GM19438 (cell line): ENCODE measurements at regions not wholly inside any gene's neighbourhood (a gene's known extent, or its start where the extent isn't known, plus 50 kb on each side); places are given as distances from the start of the nearest gene placed in this dataset.
"Not testable (repeated sequence)": the region's sequence is repeated elsewhere in the genome, so short reads cannot be mapped to it uniquely, and the experiment has no call there.

Experiments
- ATAC-seq: cut with Tn5 transposase; IDR thresholded peaks from one replicate; pipeline ENCODE4 v1.9.1; 2021; ENCODE audit warnings: low read depth; ENCODE audit not compliant: unreplicated experiment

DNA sequence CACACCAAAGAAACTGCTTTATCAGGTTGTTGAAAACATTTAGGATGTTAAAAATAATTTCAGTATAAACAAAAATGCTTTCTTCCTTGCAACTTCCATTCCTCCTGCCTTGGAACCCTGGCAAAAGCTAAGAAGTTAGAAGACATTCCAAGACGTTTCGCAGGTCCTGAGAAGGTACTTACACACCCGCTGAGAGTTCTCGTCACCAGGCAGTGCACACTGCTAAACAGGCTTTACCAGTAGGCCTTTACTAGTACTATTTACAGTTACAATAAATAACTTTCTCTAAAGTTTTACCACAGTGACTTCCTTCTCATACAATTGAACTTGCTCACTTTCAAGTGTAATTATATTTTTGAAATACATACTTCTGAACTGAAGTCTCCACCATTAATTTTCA lies 81.4 kb upstream of the RPS6KA2 start:
- ATAC-seq, result no peak

DNA sequence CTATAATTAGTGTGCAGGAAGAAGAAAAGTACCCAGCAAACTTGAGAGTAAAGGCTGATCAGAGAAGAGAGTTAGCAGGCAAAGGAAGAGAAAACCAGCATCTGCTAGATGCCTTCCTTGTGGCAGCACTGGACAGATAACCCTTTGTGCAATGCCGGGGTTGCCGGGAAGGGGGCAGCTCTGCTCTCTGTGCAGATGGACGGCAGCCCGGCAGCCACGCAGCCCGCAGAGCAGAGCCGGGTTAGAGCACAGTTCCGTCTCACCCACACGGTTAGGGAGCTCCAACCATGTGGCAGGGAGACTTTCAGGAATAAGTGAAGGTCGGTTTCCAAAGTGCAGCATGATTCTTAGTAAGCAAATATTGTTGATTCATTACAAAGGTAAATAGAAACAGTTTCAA lies 80.0 kb upstream of the RPS6KA2 start:
- peak; percentile 87 for ATAC-seq

DNA sequence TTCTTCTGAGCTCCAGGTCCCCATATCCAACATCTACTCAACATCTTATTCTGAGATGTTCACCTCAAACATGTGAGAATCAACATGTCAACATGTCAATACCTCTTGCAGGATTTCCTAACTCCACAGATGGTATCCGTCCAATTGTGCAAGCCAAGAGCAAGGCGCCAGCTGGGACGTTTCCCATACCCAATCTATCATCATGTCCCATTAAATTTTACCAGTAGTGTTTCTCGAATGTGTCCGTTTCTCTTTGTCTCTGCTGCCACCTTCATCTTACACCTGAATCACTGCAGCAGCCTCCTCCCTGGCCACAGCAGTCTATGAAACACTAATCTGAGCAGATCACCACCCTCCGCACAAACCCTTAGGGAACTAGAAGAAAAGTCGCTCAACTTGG lies 78.0 kb upstream of the RPS6KA2 start:
- ATAC-seq, result no peak

DNA sequence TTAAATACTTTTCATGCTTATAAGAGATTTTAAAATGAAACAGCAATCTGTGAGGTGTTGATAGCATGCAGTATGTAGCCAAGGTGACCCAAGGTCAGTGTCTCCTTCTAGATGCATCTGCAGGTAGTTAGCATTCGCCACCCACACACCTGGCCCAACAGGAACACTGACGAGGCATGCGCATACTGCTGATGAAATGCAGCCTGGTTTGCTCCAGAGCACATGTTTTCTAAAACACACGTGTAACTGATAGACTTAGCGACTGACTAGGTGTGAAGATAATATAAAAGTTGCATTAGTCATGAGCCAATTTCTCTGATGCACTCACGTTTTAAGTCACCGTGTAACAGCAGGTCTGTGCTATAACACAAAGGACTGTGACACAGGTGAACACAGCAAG lies 77.1 kb upstream of the RPS6KA2 start:
- ATAC-seq, result no peak

DNA sequence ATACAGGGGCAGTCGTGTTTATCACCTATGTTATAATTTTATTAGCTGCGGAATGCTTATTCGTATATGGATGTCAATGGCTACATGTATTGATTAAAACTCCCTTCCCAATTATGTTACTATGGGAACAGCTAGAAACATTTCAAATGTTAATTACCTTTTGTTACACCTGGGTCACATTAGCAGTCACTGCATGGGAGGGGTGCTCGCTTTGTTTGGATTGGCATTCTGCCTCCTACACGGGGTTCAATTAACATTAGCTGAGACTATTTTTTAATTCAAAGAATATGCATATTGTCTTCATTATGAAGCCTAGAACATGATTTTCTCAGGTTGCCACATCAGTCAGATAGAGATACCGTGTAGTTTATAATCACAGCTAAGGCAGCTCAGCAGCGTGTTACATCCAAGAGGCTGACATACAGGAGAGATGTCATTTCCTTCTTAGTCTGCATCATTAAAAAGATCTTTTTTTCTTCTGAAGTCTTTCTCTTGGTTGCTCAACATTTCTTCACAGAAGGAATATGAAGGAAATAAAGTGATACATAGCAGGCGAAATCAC lies 76.2 kb upstream of the RPS6KA2 start:
- ATAC-seq, result no peak

DNA sequence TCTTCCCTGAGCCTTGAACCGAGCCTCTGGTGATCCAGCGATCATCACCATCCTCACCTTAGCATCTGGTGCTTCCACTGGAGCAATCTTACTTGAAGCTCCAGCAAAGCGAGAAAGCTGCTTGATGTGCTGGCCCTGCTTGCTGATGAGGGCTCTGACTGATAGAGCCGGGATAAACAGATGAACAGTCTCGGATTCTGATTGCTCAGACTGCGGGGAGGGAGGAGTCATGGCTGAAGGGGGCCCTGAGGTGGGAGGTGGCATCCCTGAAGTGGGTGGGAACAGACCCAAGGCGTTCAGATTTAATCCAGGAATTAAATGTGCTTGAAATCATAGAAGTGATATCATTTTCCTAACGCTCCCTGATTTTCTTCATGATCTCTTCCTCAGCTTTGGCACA lies 74.4 kb upstream of the RPS6KA2 start:
- not testable (repeated sequence) for ATAC-seq

DNA sequence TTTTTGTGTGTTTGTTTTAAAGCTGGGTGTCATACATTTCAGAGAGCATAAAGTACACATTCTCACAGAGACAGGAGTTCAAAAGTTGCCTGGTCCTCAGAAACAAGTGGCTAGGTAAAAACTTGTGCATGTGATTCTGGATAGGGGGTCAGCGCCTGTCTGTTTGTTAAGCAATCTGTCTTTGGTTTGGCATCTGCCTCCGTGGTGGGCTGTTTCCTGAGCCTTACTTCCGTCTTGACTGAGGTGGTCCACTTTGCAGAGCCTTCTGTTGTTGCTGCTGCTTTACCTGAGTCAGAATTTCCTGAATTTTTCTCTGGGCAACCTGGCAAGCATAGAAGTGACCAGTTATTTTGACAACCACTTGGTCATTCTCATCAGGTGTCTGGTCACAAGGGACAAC lies 73.8 kb upstream of the RPS6KA2 start:
- not testable (repeated sequence) for ATAC-seq

DNA sequence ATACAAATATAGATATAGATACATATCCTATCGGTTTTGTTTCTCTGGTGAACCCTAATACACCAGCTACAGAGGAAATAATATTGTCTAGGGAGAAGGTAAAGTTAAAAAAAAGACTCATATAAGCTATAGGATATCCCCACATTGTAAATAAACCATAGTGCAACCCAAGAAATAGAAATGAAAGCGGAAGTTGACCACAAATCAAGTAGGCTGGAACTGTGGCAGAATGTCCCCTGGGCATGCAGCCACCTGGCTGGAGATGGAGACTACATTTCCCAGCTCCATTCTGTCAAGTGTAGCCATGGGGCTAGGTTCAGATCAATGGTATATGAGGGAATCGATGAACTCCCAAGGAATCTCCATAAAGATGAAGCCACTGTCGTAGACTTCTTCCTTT lies 70.1 kb upstream of the RPS6KA2 start:
- peak; percentile 81 for ATAC-seq

DNA sequence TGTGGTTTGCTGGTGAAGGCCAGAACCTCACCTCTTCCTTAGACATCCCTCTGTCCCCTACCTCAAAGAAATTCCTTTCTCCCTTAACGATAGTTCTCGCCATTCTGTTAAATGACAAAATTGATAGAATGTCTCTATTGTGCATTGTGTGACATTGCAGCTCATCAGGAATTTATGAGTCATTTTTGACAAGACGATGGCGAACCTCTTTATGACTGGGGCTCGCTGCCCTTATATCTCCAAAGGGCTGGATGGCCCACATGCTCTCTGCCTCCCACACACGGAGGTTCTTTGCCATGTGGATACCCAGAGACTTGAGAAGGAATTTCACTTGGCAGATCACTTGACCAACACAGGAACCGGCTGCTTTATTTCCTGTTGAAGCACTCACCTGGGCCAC lies 66.8 kb upstream of the RPS6KA2 start:
- no peak for ATAC-seq

DNA sequence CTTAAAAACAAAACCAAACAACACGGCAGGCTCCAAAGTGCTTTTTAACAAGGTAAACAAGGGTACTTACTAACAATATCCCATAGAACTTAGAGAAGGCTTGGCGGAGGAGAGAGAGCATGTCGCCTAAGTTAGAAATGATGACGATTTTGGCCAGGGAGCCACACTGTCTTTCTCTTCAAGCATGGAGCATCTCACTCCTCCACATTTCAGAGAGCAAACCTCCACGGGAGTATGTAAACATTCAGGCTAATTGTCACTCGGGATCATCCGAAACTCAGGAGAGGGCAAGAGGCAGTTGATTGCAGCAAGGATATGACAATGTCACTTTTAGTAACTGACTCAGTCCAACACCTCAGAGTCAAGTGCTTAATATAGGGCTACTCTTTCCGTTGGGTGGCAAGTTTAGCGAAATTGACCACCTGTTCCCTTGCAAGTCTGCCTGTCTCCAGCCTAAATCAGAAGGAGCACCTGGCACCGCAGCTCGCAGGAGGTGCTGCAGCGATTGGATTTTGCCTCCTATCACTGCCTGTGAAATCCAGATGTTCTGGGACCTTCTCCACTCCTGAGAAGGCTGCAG lies 65.8 kb upstream of the RPS6KA2 start:
- ATAC-seq, result no peak

DNA sequence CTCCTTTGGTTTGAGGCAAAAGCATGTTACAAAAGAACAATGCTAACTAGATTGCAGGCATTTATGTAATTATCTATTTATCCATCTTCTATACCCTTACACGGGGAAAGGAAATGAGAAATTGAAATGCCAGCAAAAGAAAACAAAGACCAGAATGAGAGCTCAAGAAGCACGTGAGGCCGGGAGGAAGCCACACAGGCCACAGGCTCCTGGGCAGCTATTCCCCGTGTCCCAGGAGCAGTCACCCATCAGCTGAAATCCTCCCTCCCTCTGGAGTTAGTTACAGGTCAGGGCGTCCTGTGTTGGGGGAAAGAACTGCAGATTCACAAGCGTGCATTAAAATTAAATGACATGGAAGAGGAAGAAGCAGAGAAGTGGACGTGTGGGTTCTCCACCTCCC lies 64.7 kb upstream of the RPS6KA2 start:
- no peak for ATAC-seq

DNA sequence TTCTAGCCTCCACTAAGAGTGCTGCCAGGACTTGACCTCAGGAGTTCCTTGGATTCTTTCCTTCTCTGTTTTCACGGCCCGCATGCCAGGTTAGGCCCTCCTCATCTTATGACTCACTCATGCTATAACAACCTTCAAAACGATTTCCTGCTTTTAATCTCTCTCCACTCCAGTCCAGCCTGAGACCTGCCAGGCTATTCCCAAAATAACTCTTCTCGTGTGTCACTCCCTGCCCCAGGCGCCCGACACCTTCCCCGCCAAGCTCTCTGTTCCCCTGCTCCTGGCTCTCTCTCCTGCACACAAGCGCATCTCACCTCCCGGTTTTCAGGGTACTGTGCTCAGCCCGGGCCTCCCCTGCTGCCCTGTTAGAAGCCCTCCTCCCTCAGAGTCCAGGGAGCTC lies 64.1 kb upstream of the RPS6KA2 start:
- ATAC-seq, result no peak

DNA sequence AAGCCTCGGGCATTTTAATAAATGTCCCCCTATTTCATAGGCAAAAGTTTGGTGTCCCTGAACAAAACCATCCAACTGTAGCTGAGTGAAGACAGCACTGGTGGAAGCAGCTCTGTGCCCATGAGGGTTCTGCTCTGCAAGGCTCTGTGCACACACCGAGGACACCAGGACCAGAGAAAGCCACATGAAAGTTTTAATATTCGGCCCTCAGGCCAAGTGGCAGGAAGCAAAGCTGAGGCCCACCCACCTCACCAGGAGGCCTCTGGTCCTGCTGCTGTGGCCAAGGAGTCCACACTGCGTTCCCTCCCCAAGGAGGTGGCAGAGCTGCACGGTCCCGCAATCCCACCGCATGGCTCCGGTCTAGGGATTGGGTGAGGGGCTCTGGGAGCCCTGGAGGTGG lies 62.6 kb upstream of the RPS6KA2 start:
- no peak for ATAC-seq

DNA sequence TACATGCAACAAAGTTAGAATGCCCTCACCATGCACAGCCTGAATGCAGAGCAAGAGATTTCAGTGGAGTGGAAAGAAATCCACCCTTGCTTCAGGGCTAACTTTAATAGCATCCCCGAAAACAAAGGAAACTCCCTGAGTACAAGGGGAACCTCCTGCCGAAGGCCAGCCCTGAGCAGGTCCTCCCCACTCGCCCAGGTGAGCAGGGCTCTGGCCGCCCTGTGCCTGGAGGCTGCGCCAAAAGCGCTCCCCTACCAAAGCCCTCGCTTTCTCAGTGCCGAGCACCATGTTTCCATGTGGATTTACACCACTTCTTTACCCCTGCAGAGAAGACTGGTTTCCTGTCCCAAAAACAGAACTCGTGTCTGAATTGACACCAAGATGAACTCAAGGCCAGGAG lies 61.9 kb upstream of the RPS6KA2 start:
- ATAC-seq, result no peak

DNA sequence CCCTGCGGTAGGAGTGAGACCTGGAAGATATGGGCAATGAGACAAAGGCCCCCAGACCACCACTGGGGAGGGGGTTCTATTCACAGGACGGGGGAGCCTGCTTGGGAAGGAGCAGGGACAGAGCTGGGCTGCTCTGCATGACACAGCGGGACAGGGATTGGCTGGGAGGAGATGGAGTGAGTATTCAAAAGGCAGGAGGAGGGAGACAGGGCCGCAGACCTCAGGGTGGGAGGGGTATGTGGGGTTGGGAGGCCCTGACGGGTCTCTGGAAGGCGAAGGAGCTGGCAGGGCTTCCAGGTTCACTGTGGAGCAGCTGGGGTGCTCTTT lies 60.8 kb upstream of the RPS6KA2 start:
- ATAC-seq, result no peak

DNA sequence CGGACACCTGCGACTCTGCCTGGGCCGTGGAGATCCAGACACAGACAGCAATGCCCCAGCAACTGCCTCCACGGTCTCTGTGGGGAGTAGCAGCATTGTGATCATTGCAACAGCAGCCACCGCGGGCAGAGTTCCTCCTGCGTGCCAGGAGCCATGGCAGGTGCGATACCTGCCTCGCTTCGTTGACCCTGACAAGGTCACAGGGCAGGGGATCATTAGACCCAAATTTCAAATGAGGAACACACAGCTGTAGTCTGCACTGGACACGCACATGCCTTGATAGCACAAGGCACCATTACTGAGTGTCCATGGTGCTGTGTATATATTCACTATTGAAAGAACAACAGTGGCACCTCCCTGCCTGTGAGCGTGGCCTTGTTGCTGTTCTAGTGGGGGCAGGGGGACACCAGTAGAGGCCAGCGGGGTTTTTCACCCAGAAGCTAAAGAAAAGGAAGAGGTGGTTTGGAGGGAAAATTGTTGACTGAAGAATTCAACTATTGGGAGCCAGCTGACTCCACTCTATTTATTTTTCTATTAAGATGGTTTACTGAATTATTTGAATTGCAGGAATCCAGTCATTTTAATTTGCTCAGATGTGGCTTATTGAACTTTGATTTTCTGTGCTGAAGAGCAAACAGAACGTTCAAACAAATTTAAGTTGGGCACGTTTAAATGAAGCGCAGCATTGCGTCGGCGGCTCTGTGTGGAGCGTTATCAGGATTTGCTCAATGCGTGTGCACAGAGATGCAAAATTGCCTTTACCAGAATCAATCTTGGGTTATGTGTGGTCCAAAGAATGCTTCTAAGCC lies 60.2 kb upstream of the RPS6KA2 start:
- ATAC-seq, result no peak

DNA sequence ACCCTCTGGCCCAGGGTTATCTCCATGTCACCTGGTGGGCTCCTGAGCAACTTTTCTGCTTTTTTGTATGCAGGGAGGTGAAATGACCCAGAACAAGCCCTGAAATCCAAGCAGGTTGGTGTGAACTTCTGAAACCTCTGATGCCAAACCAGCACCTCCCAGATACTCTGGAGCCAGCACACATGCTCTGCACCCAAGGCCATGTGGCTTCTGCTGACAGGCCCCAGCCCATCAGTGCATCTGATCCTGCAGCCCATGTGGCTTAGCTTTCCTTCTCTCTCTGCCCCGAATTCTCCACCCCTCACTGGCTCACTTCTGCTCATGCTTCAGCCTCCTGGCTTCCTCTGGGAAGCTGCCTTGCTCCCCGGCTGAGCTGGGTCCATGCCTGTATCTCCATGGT lies 59.3 kb upstream of the RPS6KA2 start:
- no peak for ATAC-seq

DNA sequence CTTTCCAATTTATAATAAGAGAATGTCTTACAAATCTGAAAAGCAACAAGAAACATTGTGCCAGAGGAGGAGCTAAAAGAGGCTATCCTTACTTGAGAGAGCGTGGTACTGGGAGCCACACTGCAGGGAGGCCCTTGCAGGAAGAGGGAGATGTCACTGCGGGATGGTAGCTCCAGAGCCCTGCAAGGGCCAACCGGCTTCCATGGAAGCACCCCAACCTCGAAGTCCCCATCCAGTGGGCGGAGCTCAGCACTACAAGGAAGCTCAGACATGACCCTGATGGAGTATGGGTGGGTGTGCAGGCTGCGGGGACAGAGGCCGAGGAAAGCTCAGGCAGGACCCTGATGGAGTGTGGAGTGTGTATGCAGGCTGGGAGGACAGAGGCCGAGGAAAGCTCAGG lies 57.8 kb upstream of the RPS6KA2 start:
- ATAC-seq, result no peak

DNA sequence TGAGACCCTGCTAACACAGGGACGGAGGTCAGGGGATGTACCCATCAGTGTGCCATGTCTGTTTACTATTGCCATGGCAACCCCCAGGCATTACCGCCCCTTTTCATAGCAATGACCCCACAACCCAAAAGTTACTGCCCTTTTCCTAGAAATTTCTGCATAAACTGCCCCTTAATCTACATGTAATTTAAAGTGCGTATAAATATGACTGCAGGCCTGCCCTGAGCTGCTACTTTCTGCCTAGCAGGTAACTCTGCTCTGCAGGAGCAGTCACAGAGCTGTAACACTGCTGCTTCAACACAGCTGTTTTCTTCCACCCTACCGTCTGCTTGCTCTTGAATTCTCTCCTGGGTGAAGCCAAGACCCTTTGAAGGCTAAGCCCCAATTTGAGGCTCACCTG lies 57.1 kb upstream of the RPS6KA2 start:
- ATAC-seq, result no peak

DNA sequence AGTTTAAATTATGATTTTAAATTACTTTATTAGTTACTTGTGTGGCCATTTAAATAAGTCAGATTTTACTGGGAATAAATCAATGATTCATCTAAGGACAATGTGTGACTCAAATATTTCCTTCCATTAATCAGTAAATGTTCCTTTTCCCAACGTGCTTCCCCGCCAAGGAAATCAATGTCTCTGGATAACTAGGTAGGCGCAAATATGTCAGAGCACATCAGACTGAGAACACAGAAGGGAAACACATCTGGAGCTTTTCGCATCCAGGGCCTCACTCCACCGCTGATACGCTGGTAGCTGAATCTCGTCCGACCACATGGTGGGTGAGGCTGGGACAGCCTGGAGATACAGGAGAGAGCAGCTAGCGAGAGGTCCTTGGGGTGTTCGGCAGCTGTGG lies 56.4 kb upstream of the RPS6KA2 start:
- no peak for ATAC-seq

DNA sequence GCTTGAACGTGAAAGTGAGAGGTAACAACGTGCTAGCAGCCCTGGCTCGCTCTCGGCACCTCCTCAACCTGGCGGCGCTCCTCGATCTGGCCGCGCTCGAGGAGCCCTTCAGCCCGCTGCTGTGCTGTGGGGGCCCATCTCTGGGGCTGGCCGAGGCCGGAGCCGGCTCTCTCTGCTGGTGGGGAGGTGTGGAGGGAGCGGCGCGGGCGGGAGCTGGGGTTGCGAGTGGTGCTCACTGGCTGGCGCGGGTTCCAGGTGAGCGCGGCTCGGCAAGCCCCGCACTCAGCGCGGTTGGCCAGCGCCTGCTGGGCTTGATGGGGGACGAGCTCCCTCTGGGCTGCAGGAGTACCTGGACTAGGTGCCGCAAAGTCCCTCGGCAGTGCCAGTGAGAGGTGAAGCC lies 52.5 kb upstream of the RPS6KA2 start:
- ATAC-seq, result no peak

DNA sequence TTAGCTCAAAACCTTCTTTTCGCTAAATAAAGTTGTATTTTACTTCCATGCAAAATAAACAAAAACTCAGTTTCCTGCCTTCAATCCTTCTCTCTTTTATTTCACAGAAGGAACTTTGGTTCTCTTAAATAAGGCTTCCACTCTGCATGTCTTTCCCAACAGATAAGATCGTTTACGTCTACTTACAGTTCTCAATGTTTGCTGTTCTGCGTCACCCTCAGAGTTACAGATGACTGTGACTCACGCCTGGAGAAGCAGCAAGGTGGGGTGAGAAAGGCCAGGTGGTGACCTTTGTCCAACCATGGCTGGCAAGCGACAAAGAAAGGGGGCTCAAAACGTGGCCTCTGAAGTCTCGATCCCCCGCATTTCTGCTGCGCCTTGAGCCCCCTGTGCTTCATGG lies 51.4 kb upstream of the RPS6KA2 start:
- ATAC-seq, result no peak
